GM19372 (cell line): ENCODE measurements at regions not wholly inside any gene's neighbourhood (a gene's known extent, or its start where the extent isn't known, plus 50 kb on each side); places are given as distances from the start of the nearest gene placed in this dataset.

Source experiments
- ATAC-seq: cut with Tn5 transposase; IDR thresholded peaks from one replicate; pipeline ENCODE4 v1.9.1; 2021; ENCODE audit warnings: mild to moderate bottlenecking, low read depth, moderate library complexity; ENCODE audit not compliant: unreplicated experiment

DNA sequence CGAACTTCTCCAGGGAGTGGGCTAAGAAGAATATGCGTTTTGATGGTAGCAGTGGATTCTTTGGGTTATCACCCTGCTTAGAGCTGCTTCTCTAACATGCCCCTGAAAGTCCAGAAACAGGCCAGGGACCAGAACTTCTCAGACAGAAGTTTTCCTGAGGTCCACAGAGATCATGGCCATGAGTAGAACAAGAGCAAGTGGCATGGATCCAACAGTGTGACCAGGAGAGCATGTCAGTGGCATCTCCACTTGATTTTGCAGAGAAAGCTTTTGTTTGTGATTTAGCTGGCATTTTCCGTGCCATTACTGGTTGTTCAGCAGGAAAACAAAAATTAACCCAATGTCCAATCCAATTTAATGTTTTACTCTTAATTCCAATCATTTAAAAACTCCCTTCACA lies 298.5 kb upstream of the CD180 start:
- ATAC-seq, result no peak

DNA sequence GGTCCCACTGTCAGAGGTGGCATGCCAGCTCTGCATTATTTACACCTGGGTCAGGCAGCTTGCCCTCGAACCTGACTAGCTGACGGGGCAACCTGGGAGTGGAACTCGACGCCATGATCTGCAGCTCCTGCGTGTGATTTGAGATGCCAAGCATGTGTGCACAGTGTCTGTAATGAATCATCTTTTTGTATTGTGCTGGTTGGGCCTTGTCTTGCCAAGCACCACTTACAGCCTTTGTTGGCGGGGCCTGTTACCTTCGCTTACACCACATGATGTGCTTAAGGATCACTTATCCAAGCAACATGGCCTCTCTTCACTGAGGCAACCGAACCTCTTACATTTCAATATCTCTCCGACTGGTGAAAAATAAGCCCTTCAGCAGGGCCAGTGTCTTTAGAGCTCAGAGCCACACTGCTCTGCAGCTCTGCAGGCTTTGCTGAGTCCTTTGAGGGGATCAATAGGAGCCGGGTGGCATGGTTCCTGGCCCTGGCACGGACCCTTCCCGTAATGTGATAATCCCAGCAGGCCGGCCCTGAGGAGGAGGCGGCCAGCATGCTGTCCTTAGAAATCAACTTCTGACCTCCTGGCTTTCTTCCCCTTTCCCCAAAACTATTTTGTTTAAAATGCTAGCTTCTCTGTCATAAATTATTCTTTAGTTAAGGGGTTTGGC lies 297.7 kb upstream of the CD180 start:
- ATAC-seq, result no peak

DNA sequence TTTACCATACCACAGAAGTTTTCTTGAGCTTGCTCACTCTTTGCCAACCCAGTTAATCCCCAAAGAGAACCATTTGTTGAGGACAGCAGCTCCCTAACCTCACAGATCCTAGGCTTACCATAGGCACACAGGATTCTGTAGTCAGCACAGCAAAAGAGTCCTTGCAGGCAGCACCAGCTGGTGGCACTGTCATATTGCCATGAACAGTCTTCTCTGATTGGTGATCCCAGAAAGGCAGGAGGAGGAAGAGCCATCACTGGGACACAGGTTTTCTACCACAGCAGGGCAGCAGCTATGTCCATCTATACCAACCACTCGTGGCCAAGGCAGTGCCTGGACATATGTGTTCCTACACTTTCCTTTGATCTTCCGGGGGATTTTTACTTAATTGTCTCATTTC lies 297.1 kb upstream of the CD180 start:
- no peak for ATAC-seq

DNA sequence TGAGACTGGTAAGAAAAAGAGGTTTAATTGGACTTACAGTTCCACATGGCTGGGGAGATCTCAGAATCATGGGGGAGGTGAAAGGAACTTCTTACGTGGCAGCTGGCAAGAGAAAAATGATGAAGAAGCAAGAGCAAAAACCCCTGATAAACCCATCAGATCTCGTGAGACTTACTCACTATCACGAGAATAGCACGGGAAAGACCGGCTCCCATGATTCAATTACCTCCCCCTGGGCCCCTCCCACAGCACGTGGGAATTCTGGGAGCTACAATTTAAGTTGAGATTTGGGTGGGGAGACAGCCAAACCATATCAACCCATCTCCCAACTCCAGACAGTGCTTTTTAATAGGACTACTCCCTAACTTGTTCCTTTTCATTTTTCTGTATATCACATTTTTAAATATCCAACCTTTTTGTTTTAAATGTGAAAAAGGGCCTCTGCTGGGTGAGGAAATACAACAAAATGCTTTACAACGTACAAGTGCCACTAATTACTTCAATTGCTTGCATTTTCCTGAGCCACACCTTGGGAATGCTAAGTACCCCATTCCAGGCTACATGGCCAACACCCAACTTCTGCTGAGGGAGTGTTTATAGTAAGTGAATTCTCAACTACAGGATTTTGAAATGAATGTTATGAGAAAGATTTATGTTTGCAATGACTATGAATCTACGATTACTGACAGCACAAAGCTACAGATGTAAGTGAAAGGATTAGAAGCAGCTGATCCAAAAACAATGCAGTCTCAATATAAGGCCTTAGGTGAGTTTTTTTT lies 294.1 kb upstream of the CD180 start:
- no peak for ATAC-seq

DNA sequence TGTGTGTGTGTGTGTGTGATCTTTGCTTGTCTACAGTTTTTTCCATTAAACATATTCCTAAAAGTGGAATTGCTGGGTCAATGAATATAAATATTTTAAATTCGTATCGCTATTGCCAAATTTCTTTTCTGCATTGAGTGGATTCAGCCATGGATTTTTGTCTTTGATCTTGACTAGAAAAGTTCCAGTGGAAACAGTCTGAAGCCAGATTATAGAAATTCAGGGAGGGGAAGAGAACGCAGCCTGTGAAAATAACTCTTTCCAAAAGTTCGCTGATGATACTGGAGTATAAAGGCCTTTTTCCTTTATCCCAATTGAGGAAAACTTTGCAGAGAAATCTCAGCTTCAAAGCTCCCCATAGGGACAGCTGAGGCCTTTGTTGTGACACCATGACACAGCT lies 292.3 kb upstream of the CD180 start:
- ATAC-seq, result no peak

DNA sequence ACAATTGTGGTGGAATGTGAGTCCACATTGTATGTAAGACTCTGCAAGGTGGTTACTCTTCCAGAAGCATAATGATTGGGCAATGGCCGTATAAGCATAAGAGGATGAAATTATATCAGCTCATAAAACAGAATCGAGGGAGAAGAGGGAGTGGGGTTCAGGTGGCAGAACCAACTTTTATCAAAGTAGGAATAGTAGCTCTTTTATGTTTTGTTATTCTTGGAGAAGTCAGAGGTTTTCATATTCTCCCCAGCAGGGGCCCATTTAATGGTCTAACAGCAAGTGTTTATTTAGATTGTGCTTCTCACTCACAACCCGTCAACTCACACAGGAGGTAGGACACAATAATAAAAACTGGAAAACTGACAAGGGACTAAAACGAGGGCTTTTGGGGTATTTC lies 291.3 kb upstream of the CD180 start:
- ATAC-seq, result no peak

DNA sequence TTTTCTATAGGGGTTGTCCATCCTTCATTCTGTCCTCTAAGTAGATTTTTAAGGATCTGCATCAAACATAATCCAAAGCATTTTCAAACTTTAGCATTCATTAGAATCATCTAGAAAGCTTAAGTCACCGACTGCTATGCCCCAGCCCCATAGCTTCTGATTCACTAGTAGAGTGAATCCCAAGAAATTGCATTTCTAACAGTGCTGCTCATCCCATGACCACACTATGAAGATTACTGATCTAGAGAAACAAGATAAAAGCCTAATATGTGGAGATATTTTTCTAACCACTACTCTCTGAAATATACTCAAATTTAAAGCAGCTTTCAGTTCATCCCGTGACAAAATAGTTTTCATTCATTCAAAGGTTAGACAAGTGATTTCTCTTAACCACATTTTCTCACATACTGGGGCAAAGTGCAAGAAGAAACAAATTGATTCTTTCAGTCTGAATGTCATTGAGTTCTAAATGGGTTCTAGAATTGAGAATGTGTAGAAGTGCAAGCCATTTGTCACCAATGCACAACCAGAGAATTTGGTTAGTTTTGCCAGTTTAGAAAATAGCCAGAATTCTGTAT lies 286.9 kb upstream of the CD180 start:
- ATAC-seq, result no peak

DNA sequence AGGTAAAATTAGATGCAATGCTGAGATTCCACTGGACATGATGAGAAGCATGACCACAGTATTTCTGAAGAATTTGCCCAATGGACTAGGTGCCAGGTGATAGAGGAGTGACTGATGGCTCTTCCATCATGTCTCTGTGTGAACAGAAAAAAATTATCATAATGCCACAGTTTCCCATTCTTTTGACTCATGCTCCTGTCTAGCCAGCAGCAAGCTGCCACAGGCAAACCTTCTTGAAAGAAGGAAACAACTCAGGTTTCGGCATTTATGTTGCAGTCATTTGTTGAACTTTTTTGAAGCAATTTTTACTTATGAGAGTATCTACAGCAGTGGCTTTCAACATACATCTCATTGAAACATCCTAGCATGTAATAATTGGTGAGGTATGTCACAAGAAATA lies 284.8 kb upstream of the CD180 start:
- no peak for ATAC-seq

DNA sequence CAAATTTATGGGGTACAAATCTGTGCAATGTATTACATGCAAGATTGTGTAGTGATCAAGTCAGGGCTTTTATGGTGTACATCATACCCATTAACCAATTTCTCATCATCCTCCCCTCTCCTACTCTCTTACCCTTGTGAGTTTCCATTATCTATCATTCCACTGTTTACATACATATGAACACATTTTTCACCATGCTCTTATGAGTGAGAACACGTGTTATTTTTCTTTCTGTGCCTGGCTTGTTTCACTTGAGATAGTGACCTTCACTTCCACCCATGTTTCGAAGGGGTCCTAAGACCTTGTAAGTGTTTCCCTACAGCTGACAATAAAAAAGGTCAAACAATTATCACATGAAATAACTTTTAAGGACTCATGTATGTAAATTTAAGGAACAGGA lies 281.7 kb upstream of the CD180 start:
- no peak for ATAC-seq

DNA sequence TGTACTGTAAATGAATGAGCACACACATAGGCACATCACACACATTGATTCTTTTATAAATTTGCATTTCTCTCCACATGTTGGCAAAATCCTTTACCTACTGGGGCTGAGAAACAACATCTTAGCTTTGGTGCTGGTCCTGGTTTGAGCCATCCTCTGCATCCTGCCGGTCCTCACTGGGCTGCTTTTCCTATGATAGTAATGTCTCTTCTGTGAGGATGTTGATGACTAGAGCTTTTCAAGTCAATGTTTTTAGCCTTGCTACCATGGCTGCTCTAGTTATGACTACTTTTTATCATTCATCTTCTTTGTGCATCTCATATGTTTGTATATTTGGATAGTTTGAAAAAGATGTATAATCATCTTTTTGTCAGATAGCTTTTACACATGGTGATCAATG lies 280.4 kb upstream of the CD180 start:
- ATAC-seq, result no peak

DNA sequence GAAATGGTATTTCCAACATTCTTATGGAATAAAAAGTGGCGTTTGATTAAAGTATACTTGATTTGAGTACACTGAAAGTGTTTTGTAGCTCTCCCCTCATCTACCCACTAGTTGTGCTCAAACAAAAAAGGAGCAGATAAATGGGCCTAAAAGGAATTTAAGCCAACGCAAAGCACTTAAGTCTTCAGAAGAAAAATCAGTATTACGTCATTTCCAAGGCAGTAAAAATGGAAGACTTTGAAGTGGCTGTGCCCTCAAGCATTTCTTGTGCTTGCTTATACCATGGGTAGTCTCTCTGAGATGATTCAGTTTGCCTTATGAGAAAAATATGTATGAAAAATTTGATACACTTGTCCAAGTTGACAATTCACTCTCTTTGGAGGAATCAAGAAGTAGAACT lies 279.9 kb upstream of the CD180 start:
- no peak for ATAC-seq

DNA sequence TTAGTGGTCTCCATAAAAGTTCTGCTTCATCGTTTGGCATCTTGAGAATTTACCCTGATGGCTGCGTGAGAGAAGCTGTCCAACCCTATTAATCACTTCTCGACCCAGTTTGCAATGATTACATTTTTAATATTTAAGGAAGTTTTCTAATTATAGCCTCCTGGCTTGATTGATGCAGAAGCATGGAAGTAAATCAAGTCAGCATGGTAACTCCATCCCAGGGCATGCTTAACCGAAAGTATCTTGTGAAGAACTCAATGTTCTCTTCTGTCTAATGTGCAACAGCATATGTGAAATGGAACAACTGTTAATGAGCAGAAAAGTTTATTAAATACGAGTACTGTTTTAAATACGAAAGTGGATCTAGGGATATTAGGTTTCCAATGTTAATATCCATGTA lies 278.9 kb upstream of the CD180 start:
- ATAC-seq, result no peak

DNA sequence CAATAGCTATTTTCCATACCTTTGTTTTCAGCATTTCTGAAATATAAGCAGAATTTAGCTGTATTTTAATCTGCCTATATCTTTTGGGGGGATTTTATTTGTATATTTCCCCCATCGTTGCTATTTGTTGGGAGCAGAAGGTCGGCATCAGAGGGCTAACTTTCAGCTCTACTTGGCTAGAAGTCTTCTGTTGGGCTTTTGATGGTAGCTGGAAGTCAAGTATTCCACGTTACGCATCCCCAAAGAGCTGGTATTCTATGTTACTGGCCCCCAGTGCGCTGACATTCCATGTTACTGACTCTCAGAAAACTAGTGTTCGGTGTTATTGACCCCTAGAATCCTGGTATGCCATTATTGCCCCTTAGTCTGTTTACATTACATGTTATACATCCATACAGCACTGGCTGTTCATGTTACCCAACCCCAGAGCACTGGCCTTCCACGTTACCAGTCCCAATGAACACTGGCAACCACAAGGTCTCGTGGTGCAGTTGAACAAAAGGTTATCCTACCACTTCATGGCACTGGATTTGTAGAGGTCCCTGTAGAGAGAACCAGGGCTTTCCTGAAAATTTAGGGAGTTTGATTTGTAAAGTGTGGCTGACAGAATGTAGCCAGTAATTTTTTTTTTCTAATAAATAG lies 278.1 kb upstream of the CD180 start:
- no peak for ATAC-seq

DNA sequence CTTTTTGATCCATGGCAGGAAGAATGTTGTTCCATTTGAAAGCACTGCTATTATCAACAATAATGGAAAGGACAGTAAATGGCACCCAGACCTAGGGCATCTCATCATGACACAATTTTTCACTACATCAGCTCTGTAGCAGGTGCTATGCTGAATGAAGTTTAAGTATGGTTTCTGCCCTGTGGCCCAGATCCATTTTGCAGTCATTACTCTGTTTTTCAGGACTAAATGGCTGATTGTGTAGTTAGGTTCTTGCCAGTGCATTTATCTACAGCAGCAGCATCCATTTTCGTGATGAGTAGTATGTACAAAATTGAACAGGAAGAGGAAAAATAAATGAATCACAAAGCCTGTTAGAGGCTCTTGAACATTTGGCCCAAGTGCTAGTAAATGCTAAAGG lies 270.5 kb upstream of the CD180 start:
- ATAC-seq, result no peak

DNA sequence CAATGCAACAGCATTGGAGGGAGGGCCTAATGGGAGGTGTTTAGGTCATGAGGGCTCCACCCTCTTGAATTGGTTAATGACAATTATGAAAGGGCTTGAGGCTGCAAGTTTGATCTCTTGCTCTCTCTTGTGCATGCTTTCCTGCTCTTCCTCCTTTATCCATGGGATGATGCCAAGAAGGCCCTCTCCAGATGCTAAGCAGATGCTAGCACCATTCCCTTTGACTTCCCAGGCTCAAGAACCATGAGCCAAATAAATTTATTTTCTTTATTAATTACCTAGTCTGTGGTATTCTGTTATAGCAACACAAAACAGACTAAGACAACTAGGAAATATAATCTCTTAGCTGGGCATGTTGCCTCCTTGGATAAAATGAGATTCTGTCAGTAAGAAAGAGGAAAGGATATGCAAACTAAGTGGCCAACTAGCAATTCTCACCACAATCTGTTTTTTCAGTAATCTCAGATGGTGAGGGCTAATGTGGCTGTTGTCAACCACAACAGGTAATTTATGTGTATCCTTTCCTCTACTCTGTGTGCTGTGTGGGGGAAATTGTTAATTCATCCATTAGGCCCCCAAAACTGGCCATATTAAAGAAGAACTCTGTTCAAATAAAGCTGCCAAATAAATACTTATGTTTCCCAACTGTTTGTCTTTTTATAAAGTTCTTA lies 269.1 kb upstream of the CD180 start:
- ATAC-seq, result no peak

DNA sequence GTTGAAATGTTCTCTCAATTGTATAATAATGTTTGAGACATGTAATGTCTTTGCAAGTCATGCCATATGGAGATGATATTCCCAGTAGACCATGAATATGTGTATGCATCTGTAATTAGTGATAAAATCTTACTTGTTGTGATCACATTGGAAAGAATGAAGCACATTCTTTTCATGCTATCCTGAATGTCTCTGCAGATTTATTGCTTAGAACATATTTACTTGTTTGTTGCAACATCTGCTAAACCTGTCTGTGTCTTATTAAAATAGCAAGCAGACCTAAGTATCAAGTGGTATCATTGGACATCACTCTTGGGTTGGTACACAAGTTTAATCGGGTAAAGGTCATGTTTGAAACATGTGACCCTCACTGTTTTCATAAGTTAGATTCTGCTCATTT lies 265.5 kb upstream of the CD180 start:
- ATAC-seq, result no peak

DNA sequence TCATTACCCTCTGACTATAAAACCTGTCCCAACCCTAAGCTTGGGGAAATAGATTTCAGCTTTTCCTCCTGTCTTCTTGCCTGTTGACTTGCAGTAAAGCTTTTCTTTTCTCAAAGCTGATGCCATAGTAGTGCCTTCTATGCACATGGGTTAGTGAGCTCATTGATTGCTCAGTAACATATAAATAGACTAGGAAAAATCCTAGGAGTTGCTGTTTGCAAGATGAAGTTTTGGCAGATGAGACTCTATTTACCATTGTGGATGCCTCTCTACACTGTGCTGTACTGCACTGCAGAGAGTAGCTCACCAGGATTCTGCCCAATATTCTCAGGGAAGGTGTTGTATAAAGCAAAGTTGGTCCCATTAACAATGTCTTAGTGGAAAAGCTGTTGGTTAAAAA lies 262.7 kb upstream of the CD180 start:
- ATAC-seq, result no peak

DNA sequence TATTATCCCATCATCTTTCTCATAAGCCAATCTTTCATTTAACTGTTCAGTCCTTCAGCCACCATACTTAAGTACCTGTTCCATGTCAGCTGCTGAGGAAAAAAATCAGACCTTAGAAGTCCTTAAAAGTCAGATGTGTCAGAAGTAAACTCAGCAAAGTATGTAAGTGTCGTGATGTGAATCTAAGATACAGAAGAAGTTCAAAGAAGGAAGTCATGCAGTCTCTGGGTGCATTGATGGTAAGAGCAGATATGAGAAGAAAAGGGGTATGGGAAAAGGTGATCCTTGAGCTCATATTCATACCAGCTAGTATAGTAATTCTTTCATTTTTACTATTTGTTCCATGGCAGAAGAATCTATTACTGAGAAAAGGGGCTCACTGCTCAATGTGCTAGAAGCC lies 259.4 kb upstream of the CD180 start:
- ATAC-seq, result no peak

DNA sequence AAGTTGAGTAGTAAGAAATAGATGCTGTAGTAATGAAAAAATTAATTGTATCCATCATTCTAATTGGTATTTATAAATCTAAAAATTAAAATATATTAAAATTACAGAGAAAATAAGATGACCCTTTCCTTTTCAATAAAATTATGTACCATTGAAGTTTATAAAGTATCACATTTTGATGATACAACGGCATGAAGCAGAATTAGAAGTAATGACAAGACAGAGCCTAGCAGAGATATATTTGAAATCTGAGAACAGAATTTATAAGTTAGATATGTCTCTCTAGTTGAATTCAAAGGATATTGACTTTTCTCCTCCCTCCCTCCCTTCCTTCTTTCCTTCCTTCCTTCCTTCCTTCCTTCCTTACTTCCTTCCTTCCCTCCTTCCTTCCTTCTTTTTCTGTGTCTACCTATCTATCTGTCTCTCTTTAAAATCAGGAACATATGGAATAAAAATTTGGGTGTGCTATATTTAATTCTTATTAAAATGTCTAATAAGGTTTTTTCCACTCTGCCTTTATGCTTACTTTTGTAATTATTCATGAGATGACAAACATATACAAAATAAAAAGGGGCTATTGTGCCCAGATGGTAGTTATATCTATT lies 258.5 kb upstream of the CD180 start:
- ATAC-seq, result no peak

DNA sequence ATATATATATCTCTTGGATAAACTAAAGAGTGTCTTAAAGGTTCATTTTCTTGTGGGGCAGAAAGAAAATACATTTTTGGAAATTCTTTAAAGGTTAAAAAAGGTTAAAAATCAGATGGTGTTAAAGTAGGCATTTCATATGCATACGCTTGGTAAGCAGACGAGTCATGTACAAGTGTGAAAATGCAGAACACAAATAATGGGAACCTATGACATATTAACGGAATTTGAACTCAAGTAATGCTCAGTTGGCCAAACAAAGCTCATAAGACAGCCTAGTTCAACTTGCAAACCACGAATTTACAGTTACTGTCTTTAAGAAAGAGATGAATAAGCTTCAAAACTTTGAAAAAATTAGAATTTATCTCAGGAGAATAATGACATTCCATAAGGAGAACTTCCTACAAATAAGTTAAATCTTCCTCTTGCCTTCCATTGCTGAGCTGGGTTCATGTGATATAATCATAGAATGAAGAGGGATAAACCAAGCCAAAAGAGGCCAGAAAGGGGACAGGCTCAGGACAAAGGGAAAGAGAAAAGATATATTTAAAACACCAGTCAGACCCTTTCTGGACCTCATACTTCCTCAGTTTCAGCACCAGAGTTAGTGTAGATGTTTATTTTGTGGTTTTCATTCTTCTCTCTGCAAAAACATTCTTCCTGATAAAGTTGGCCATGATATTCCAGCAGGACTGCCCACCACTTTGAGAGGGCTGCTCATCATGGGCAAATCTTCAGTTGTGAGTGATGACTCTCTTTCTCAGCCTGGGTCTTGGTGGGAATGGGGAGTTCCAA lies 256.7 kb upstream of the CD180 start:
- no peak for ATAC-seq
